SK-N-SH treated with all-trans-retinoic acid at 6 μM for 48 hours (cell line): ENCODE measurements at regions not wholly inside any gene's neighbourhood (a gene's known extent, or its start where the extent isn't known, plus 50 kb on each side); places are given as distances from the start of the nearest gene placed in this dataset.
A peak's percentile ranks its signal among the peaks of the same experiment; 100 is the strongest.

ENCODE experiments used
- ATAC-seq: fragments of 200-7000 bp; cut with Tn5 transposase; 3 replicates; pipeline ENCODE4 v1.9.1; 2020; ENCODE audit warnings: mild to moderate bottlenecking, moderate library complexity
- ARNTL ChIP-seq: fragments of 450-650 bp; formaldehyde crosslinking; IDR thresholded peaks from 2 replicates; pipeline ENCODE4 v1.5.0; 2020; ENCODE audit warnings: low read depth, mild to moderate bottlenecking, moderate library complexity, borderline replicate concordance
- BACH2 ChIP-seq: fragments of 250-450 bp; sonication (Bioruptor Pico); IDR thresholded peaks from 2 replicates; pipeline ENCODE4 v1.9.0; 2021; ENCODE audit warnings: mild to moderate bottlenecking, borderline replicate concordance
- CREB5 ChIP-seq: fragments of 250-450 bp; sonication (Bioruptor Pico); IDR thresholded peaks from 2 replicates; pipeline ENCODE4 v1.5.1; 2020; ENCODE audit warnings: low read depth, mild to moderate bottlenecking, moderate library complexity
- CSDC2 ChIP-seq: fragments of 250-450 bp; sonication (Bioruptor Pico); IDR thresholded peaks from 2 replicates; pipeline ENCODE4 v1.5.0; 2020; ENCODE audit warnings: mild to moderate bottlenecking, moderate library complexity
- CSRNP3 ChIP-seq: fragments of 250-450 bp; sonication (Bioruptor Pico); IDR thresholded peaks from 2 replicates; pipeline ENCODE4 v1.5.1; 2021; ENCODE audit warnings: mild to moderate bottlenecking, moderate library complexity
- ESRRG ChIP-seq: fragments of 250-450 bp; sonication (Bioruptor Pico); IDR thresholded peaks from 2 replicates; pipeline ENCODE4 v1.6.1; 2021; ENCODE audit warnings: mild to moderate bottlenecking
- GLIS3 ChIP-seq: fragments of 250-450 bp; sonication (Bioruptor Pico); IDR thresholded peaks from 2 replicates; pipeline ENCODE4 v1.5.0; 2020; ENCODE audit warnings: mild to moderate bottlenecking, moderate library complexity
- ISL1 ChIP-seq: fragments of 250-450 bp; sonication (Bioruptor Pico); IDR thresholded peaks from 2 replicates; pipeline ENCODE4 v2.1.2; 2022; ENCODE audit warnings: mild to moderate bottlenecking, moderate library complexity
- OSR1 ChIP-seq: fragments of 250-450 bp; sonication (Bioruptor Pico); IDR thresholded peaks from 2 replicates; pipeline ENCODE4 v1.8.0; 2022; ENCODE audit warnings: moderate library complexity, mild to moderate bottlenecking, inconsistent platforms
- PATZ1 ChIP-seq: fragments of 250-450 bp; sonication (Bioruptor Pico); IDR thresholded peaks from 2 replicates; pipeline ENCODE4 v1.8.0; 2020; ENCODE audit warnings: mild to moderate bottlenecking, moderate library complexity, borderline replicate concordance
- POU6F1 ChIP-seq: fragments of 250-450 bp; sonication (Bioruptor Pico); IDR thresholded peaks from 2 replicates; pipeline ENCODE4 v1.8.0; 2021; ENCODE audit warnings: low read depth, mild to moderate bottlenecking, moderate library complexity, borderline replicate concordance
- RARB ChIP-seq: fragments of 250-450 bp; sonication (Bioruptor Pico); IDR thresholded peaks from 2 replicates; pipeline ENCODE4 v1.8.0; 2021; ENCODE audit warnings: mild to moderate bottlenecking, moderate library complexity
- SNAI2 ChIP-seq: fragments of 250-450 bp; sonication (Bioruptor Pico); IDR thresholded peaks from 2 replicates; pipeline ENCODE4 v1.5.0; 2020; ENCODE audit warnings: mild to moderate bottlenecking, moderate library complexity
- TCF4 ChIP-seq: fragments of 250-450 bp; sonication (Bioruptor Pico); IDR thresholded peaks from 2 replicates; pipeline ENCODE4 v1.8.0; 2021; ENCODE audit warnings: mild to moderate bottlenecking, moderate library complexity, borderline replicate concordance
- TOX ChIP-seq: fragments of 250-450 bp; sonication (Bioruptor Pico); IDR thresholded peaks from 2 replicates; pipeline ENCODE4 v1.8.0; 2021; ENCODE audit warnings: mild to moderate bottlenecking, moderate library complexity, borderline replicate concordance
- TSHZ2 ChIP-seq: fragments of 250-450 bp; sonication (Bioruptor Pico); IDR thresholded peaks from 2 replicates; pipeline ENCODE4 v1.5.0; 2020; ENCODE audit warnings: mild to moderate bottlenecking, moderate library complexity
- ZC3H10 ChIP-seq: fragments of 250-450 bp; sonication (Bioruptor Pico); IDR thresholded peaks from 2 replicates; pipeline ENCODE4 v1.5.1; 2021; ENCODE audit warnings: mild to moderate bottlenecking, moderate library complexity
- ZFP3 ChIP-seq: fragments of 250-450 bp; sonication (Bioruptor Pico); IDR thresholded peaks from 2 replicates; pipeline ENCODE4 v1.5.0; 2020; ENCODE audit warnings: mild to moderate bottlenecking, moderate library complexity
- ZFP30 ChIP-seq: fragments of 450-650 bp; formaldehyde crosslinking; IDR thresholded peaks from 2 replicates; pipeline ENCODE4 v1.5.0; 2022; ENCODE audit warnings: mild to moderate bottlenecking, moderate library complexity
- ZNF565 ChIP-seq: fragments of 450-650 bp; formaldehyde crosslinking; conservative IDR thresholded peaks from 2 replicates; pipeline ENCODE4 v1.5.0; 2020; ENCODE audit warnings: low read depth, mild to moderate bottlenecking, moderate library complexity
- ZNF8 ChIP-seq: fragments of 450-650 bp; formaldehyde crosslinking; IDR thresholded peaks from 2 replicates; pipeline ENCODE4 v1.5.0; 2020; ENCODE audit warnings: mild to moderate bottlenecking, moderate library complexity

DNA sequence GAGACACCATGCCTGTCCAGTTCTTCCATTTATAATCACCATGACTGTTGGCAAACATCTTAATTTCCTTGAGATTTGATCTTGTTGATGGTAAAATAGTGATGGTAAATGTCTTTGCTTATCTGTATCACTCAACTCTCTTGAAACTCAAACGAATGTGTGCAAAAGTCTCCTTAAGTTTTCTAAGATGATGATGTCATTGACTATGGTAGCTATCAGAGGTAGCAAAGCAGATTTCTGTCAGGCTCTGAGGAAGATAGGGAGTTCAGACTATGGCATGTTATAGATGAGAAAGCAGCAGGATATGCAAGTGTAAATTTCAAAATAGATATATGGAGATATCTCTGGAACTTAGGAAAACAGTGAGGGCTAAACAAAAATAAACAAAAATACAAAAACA is 121.0 kb upstream of the GJE1 start:
- ATAC-seq: no peak
- TF ChIP-seq TCF4 (CRISPR knock-in tag) (no peak), ESRRG (CRISPR knock-in tag) (no peak), OSR1 (CRISPR knock-in tag) (no peak), ZNF8 (CRISPR knock-in tag) (no peak), CSRNP3 (no peak), BACH2 (CRISPR knock-in tag) (no peak), SNAI2 (CRISPR knock-in tag) (no peak), ZNF565 (CRISPR knock-in tag) (no peak)

DNA sequence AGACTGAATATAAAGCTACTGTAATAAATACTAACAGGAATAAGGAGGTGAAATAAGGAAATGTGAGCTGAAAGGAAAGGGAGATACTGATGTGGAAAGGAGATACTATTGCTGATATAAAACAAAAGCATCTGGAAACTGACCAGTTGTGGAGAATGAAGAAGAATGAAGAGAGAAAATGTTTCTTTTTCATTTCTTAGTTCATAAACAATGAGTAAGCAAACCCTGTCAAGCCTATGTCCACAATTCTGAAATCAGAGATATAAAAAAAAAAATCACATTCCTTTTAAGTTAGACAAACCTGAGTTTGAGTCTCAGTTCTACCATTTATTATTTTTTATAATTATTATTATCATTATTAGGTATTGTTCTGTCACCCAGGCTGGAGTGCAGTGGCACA is 121.6 kb upstream of the GJE1 start:
- TF ChIP-seq CREB5 (CRISPR knock-in tag) (no peak), ARNTL (CRISPR knock-in tag) (no peak), CSDC2 (CRISPR knock-in tag) (no peak), RARB (CRISPR knock-in tag) (no peak), BACH2 (CRISPR knock-in tag) (no peak), CSRNP3 (no peak), ZNF8 (CRISPR knock-in tag) (no peak), ZC3H10 (CRISPR knock-in tag) (no peak), ZFP3 (CRISPR knock-in tag) (no peak), ISL1 (no peak), ZFP30 (CRISPR knock-in tag) (no peak), SNAI2 (CRISPR knock-in tag) (no peak), PATZ1 (CRISPR knock-in tag) (no peak), TSHZ2 (no peak), TOX (no peak)
- TF ChIP-seq, all 23 proteins: peak for 0
- ATAC-seq: no peak

DNA sequence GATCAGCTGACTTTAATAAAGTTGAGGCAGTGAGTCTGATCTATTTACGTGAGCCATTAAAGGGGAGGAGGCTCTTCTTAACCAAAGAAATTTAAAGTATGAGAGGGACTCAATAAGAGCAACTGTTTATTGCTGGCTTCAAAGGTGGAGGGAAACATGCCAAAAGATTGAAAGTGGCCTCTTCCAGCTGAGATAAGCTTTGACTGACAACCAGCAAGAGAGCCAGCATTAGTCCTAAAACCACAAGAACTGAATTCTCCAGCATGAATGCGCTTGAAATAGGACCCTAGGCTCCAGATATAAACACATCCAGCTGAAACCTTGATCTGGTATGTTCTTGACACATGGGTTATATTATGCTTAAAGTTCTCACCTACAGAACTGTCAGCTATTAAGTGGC is 123.1 kb upstream of the GJE1 start:
- peak; percentile 50 for ATAC-seq
- TF ChIP-seq ZFP30 (CRISPR knock-in tag): no peak

DNA sequence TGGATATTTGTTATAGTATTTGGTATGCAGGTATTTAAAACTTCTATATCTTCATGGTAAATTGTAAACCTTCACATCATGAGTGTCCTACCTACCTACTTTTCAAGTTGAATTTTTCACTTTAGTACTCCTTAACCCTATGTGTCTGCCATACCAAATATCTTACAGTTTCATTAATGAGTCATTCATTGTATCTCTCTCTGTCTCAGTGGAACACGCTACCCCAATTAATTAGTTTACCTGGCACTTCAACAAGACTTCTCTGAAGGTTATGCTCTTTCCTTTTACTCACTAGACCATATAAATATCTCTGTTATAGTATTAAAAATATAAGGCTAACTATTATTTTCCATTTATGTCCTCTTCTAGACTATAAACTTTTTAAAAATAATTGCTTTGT is 123.9 kb upstream of the GJE1 start:
- ATAC-seq: no peak
- TF ChIP-seq BACH2 (CRISPR knock-in tag) (no peak), GLIS3 (CRISPR knock-in tag) (no peak), POU6F1 (CRISPR knock-in tag) (no peak), ARNTL (CRISPR knock-in tag) (no peak), CSDC2 (CRISPR knock-in tag) (no peak), ZFP3 (CRISPR knock-in tag) (no peak), SNAI2 (CRISPR knock-in tag) (no peak), ZFP30 (CRISPR knock-in tag) (no peak), TOX (no peak), ZNF8 (CRISPR knock-in tag) (no peak), ZNF565 (CRISPR knock-in tag) (no peak), ZC3H10 (CRISPR knock-in tag) (no peak), CSRNP3 (no peak), RARB (CRISPR knock-in tag) (no peak), ESRRG (CRISPR knock-in tag) (no peak), ISL1 (no peak)
